Activated B cell treated with CpG ODN at 0.5 μM for 24 hours (primary cell): ENCODE measurements at regions not wholly inside any gene's neighbourhood (a gene's known extent, or its start where the extent isn't known, plus 50 kb on each side); places are given as distances from the start of the nearest gene placed in this dataset.
"Not testable (repeated sequence)": the region's sequence is repeated elsewhere in the genome, so short reads cannot be mapped to it uniquely, and the experiment has no call there.

ENCODE experiments used
- ATAC-seq: fragments of 200-7000 bp; cut with Tn5 transposase; one replicate; pipeline ENCODE4 v1.10.0; 2021; ENCODE audit warnings: low read depth, mild to moderate bottlenecking, moderate library complexity
- CTCF ChIA-PET: fragments of 350-600 bp; sonication (Branson Sonifier 250); formaldehyde crosslinking; loops from one replicate; lab custom pipeline; 2021; ENCODE audit warnings: antibody characterized with exemption; lab: Charles Lee
- POLR2A ChIA-PET: fragments of 350-600 bp; sonication (Branson Sonifier 250); formaldehyde crosslinking; loops from one replicate; lab custom pipeline; 2021; ENCODE audit warnings: antibody characterized with exemption; lab: Charles Lee
- DNase-seq: peaks from one replicate; pipeline ENCODE4 v3.0.0; 2022
- H3K27ac Mint-ChIP-seq: one replicate; pipeline ENCODE4 v1.8.0; 2020; ENCODE audit warnings: mixed read lengths
- H3K27me3 Mint-ChIP-seq: one replicate; pipeline ENCODE4 v1.8.0; 2021; ENCODE audit warnings: mixed read lengths
- H3K36me3 Mint-ChIP-seq: one replicate; pipeline ENCODE4 v1.8.0; 2021; ENCODE audit warnings: low read depth, mixed read lengths
- H3K4me1 Mint-ChIP-seq: one replicate; pipeline ENCODE4 v1.8.0; 2021; ENCODE audit warnings: mixed read lengths
- H3K4me3 Mint-ChIP-seq: one replicate; pipeline ENCODE4 v1.8.0; 2020; ENCODE audit warnings: mild to moderate bottlenecking, mixed read lengths
- H3K9me3 Mint-ChIP-seq: one replicate; pipeline ENCODE4 v1.8.0; 2020; ENCODE audit warnings: mixed read lengths
- CTCF ChIP-seq: fragments of 200-600 bp; IDR thresholded peaks from one replicate; pipeline ENCODE4 v1.8.0; 2022; ENCODE audit warnings: antibody characterized with exemption, mild to moderate bottlenecking
- intact Hi-C: fragments of 100-400 bp; cut with micrococcal nuclease; formaldehyde crosslinking; loops from one replicate; pipeline ENCODE4 v1.15.1; 2024

GRCh38 chr1:166682588-166682987 is 156.7 kb upstream of the POGK start:
- DNase-seq = no peak
- Mint-ChIP-seq H3K9me3 (peaks cover 19% of the 10 kb centered on the region), H3K27ac (no peak overlapping the region), H3K4me3 (no peak overlapping the region), H3K27me3 (peaks cover 4% of the 10 kb centered on the region), H3K36me3 (no peaks in the 10 kb centered on the region), H3K4me1 (no peaks in the 10 kb centered on the region)
- CTCF ChIA-PET = no interaction called here
- no peak for ATAC-seq
- intact Hi-C loops = no loop called here
- POLR2A ChIA-PET = no interaction called here
- no peak for TF ChIP-seq CTCF

- H3K9me3 Mint-ChIP-seq = peaks cover 19% of the 10 kb centered on the region
- POLR2A ChIA-PET, DNase-seq, intact Hi-C loops, H3K27me3 Mint-ChIP-seq, ATAC-seq, H3K4me3 Mint-ChIP-seq, CTCF ChIA-PET, H3K27ac Mint-ChIP-seq, H3K36me3 Mint-ChIP-seq, H3K4me1 Mint-ChIP-seq: not testable (repeated sequence)
Observed at GRCh38 chr1:166684669-166685068, 154.6 kb upstream of the POGK start.

DNA sequence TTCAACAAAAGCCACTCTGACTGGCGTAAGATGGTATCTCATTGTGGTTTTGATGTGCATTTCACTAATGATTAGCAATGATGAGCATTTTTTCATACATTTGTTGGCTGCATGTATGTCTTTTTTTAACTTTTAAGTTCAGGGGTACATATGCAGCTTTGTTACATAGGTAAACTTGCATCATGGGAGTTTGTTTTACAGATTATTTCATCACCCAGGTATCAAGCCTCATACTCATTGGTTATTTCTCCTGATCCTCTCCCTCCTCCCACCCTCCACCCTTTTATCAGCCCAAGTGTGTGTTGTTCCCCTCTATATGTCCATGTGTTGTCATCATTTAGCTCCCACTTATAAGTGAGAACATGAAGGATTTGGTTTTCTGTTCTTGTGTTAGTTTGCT is 154.1 kb upstream of the POGK start:
- Mint-ChIP-seq H3K9me3 (peaks cover 19% of the 10 kb centered on the region), H3K27me3 (peaks cover 2% of the 10 kb centered on the region), H3K27ac (no peak overlapping the region), H3K4me3 (no peak overlapping the region), H3K4me1 (no peaks in the 10 kb centered on the region), H3K36me3 (no peaks in the 10 kb centered on the region)
- intact Hi-C loops = no loop called here
- CTCF ChIA-PET = no interaction called here
- DNase-seq = no peak
- POLR2A ChIA-PET = no interaction called here
- TF ChIP-seq CTCF = no peak
- no peak for ATAC-seq

- DNase-seq, ATAC-seq, H3K36me3 Mint-ChIP-seq, H3K27ac Mint-ChIP-seq, CTCF ChIA-PET, H3K27me3 Mint-ChIP-seq, POLR2A ChIA-PET, H3K4me1 Mint-ChIP-seq, intact Hi-C loops, H3K4me3 Mint-ChIP-seq: not testable (repeated sequence)
- peaks cover 19% of the 10 kb centered on the region for H3K9me3 Mint-ChIP-seq
Observed at GRCh38 chr1:166685891-166686290, 153.4 kb upstream of the POGK start.

- H3K4me3 Mint-ChIP-seq, POLR2A ChIA-PET, DNase-seq, H3K4me1 Mint-ChIP-seq, H3K27me3 Mint-ChIP-seq, H3K36me3 Mint-ChIP-seq, ATAC-seq, H3K27ac Mint-ChIP-seq, CTCF ChIA-PET, intact Hi-C loops: not testable (repeated sequence)
- peaks cover 13% of the 10 kb centered on the region for H3K9me3 Mint-ChIP-seq
Observed at GRCh38 chr1:166690596-166690995, 148.7 kb upstream of the POGK start.

GRCh38 chr1:166691476-166691875 is 147.8 kb upstream of the POGK start:
- Mint-ChIP-seq H3K27ac (no peak overlapping the region), H3K27me3 (peaks cover 6% of the 10 kb centered on the region), H3K36me3 (no peaks in the 10 kb centered on the region), H3K9me3 (peaks cover 5% of the 10 kb centered on the region), H3K4me1 (no peaks in the 10 kb centered on the region), H3K4me3 (no peak overlapping the region)
- CTCF ChIA-PET = no interaction called here
- POLR2A ChIA-PET = no interaction called here
- intact Hi-C loops = no loop called here
- no peak for DNase-seq
- ATAC-seq = no peak
- TF ChIP-seq CTCF = no peak

DNA sequence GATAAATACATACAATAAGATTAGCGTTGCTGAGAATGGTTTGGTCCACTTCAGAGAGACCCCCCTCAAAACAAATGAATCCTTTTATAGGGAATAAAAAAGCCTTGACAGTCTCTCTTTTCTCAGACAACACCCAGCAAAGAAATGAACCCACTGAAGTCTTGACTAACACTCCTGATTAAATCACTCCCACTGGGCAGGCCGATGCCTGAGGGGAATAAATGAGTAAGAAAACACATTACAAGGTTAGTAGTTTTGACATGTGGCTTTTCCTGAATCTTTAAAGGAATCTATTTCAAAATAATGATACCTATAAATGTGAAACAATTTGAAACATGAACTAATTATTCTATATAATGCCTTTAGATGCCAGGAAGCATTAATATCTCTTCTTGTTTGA is 146.9 kb upstream of the POGK start:
- CTCF ChIA-PET = no interaction called here
- no peak for TF ChIP-seq CTCF
- intact Hi-C loops = no loop called here
- DNase-seq (no peak), ATAC-seq (no peak)
- no peaks in the 10 kb centered on the region for H3K4me1 Mint-ChIP-seq
- POLR2A ChIA-PET = no interaction called here
- H3K27me3 Mint-ChIP-seq = peaks cover 6% of the 10 kb centered on the region
- no peaks in the 10 kb centered on the region for H3K36me3 Mint-ChIP-seq
- H3K27ac Mint-ChIP-seq = no peak overlapping the region
- H3K4me3 Mint-ChIP-seq = no peak overlapping the region
- H3K9me3 Mint-ChIP-seq = peaks cover 2% of the 10 kb centered on the region
